ENCODE measurements at regions not wholly inside any gene's neighbourhood (a gene's known extent, or its start where the extent isn't known, plus 50 kb on each side); places are given as distances from the start of the nearest gene placed in this dataset.

DNA sequence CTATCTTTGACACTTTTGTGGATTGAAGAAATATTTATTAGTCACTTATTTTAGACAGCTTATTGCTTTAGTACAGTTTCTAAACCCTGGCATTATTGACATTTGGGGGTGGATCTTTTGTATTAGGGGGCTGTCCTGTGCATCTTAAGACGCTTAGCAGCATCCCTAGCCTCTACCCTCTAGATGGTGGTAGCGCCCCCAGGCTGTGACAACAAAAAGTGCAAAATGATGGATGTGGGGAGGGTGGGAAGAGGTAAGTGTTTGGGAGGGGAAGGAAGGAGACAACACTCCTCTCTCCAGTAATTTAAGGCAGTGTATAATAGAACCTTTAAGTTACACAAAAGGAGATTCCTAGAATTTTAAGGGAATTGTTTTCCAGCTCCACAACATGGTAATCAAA, 1210.6 kb downstream of the C4orf33 start:
- no peaks in the 10 kb centered on the region for H3K9me2 ChIP-seq (ENCODE audit: insufficient read depth, low read length)
- H3K79me2 ChIP-seq (replicated peaks; ENCODE audit: insufficient read depth, low read length) = no peaks in the 10 kb centered on the region
- H3K9me3 ChIP-seq (ENCODE audit: low read length) = no peaks in the 10 kb centered on the region
- H3K9ac ChIP-seq (ENCODE audit: low read length) = no peak overlapping the region
- no peak overlapping the region for H3K4me3 ChIP-seq (ENCODE audit: low read length)
- H3K4me2 ChIP-seq (ENCODE audit: low read length) = no peak overlapping the region
- no peak overlapping the region for H3K27ac ChIP-seq (ENCODE audit: low read length)
- H3F3A ChIP-seq (ENCODE audit: insufficient read depth, low read length, poor library complexity, severe bottlenecking) = no peaks in the 10 kb centered on the region
- H2AFZ ChIP-seq (ENCODE audit: low read depth, low read length) = no peak overlapping the region
- no peaks in the 10 kb centered on the region for H4K20me1 ChIP-seq (ENCODE audit: insufficient read depth)
- TF ChIP-seq RAD21 (conservative IDR thresholded peaks at IDR 0.05) (no peak), TAF1 (IDR thresholded peaks at IDR 0.05; ENCODE audit: low read depth) (no peak), SMC3 (conservative IDR thresholded peaks at IDR 0.05; ENCODE audit: poor library complexity) (no peak), MXI1 (conservative IDR thresholded peaks at IDR 0.05; ENCODE audit: poor library complexity, severe bottlenecking) (no peak), POLR2AphosphoS5 (IDR thresholded peaks at IDR 0.05) (no peak), EP300 (conservative IDR thresholded peaks at IDR 0.05; ENCODE audit: poor library complexity, severe bottlenecking) (no peak), EZH2 (IDR thresholded peaks at IDR 0.05; ENCODE audit: borderline replicate concordance, insufficient read depth, low read length, poor library complexity, severe bottlenecking) (no peak)
- TF ChIP-seq, protein P1, sequence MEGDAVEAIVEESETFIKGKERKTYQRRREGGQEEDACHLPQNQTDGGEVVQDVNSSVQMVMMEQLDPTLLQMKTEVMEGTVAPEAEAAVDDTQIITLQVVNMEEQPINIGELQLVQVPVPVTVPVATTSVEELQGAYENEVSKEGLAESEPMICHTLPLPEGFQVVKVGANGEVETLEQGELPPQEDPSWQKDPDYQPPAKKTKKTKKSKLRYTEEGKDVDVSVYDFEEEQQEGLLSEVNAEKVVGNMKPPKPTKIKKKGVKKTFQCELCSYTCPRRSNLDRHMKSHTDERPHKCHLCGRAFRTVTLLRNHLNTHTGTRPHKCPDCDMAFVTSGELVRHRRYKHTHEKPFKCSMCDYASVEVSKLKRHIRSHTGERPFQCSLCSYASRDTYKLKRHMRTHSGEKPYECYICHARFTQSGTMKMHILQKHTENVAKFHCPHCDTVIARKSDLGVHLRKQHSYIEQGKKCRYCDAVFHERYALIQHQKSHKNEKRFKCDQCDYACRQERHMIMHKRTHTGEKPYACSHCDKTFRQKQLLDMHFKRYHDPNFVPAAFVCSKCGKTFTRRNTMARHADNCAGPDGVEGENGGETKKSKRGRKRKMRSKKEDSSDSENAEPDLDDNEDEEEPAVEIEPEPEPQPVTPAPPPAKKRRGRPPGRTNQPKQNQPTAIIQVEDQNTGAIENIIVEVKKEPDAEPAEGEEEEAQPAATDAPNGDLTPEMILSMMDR (IDR thresholded peaks at IDR 0.05; ENCODE audit: poor library complexity, severe bottlenecking) = no peak
- TF ChIP-seq, protein P2, sequence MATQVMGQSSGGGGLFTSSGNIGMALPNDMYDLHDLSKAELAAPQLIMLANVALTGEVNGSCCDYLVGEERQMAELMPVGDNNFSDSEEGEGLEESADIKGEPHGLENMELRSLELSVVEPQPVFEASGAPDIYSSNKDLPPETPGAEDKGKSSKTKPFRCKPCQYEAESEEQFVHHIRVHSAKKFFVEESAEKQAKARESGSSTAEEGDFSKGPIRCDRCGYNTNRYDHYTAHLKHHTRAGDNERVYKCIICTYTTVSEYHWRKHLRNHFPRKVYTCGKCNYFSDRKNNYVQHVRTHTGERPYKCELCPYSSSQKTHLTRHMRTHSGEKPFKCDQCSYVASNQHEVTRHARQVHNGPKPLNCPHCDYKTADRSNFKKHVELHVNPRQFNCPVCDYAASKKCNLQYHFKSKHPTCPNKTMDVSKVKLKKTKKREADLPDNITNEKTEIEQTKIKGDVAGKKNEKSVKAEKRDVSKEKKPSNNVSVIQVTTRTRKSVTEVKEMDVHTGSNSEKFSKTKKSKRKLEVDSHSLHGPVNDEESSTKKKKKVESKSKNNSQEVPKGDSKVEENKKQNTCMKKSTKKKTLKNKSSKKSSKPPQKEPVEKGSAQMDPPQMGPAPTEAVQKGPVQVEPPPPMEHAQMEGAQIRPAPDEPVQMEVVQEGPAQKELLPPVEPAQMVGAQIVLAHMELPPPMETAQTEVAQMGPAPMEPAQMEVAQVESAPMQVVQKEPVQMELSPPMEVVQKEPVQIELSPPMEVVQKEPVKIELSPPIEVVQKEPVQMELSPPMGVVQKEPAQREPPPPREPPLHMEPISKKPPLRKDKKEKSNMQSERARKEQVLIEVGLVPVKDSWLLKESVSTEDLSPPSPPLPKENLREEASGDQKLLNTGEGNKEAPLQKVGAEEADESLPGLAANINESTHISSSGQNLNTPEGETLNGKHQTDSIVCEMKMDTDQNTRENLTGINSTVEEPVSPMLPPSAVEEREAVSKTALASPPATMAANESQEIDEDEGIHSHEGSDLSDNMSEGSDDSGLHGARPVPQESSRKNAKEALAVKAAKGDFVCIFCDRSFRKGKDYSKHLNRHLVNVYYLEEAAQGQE (IDR thresholded peaks at IDR 0.05; ENCODE audit: borderline replicate concordance) = no peak
- H3K36me3 ChIP-seq (ENCODE audit: insufficient read depth, low read length) = no peaks in the 10 kb centered on the region
- H3K27me3 ChIP-seq (ENCODE audit: insufficient read depth, low read depth, low read length) = no peaks in the 10 kb centered on the region

DNA sequence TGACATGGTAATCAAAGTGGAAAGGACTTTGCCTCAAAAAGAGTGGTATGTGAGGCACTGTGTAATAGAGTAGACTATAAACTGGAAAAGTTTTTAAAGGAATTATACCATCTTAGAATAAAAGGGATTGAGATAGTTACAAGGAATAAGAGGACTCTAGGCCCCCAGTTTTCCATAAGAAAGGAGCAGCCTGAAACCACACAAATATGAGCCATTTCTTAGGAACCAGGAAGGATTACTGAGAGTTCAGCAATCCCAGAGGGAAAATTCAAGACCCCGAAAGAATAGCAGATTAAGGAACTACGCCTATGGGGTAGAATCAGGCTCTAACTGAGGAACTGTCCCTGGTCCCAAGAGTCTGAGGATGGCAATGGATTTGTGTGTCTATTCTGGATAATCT, 1213.3 kb downstream of the C4orf33 start:
- H3K27ac ChIP-seq (ENCODE audit: low read length) = no peak overlapping the region
- H3K4me3 ChIP-seq (ENCODE audit: low read length) = no peak overlapping the region
- H3K36me3 ChIP-seq (ENCODE audit: insufficient read depth, low read length) = no peaks in the 10 kb centered on the region
- TF ChIP-seq POLR2AphosphoS5 (IDR thresholded peaks at IDR 0.05) = no peak
- TF ChIP-seq, protein P2 (IDR thresholded peaks at IDR 0.05; ENCODE audit: borderline replicate concordance) = no peak
- no peak for TF ChIP-seq MXI1 (conservative IDR thresholded peaks at IDR 0.05; ENCODE audit: poor library complexity, severe bottlenecking)
- no peak for TF ChIP-seq RAD21 (conservative IDR thresholded peaks at IDR 0.05)
- TF ChIP-seq TAF1 (IDR thresholded peaks at IDR 0.05; ENCODE audit: low read depth) = no peak
- no peaks in the 10 kb centered on the region for H3F3A ChIP-seq (ENCODE audit: insufficient read depth, low read length, poor library complexity, severe bottlenecking)
- no peak overlapping the region for H3K4me2 ChIP-seq (ENCODE audit: low read length)
- no peaks in the 10 kb centered on the region for H3K9me2 ChIP-seq (ENCODE audit: insufficient read depth, low read length)
- no peak overlapping the region for H2AFZ ChIP-seq (ENCODE audit: low read depth, low read length)
- H3K27me3 ChIP-seq (ENCODE audit: insufficient read depth, low read depth, low read length) = no peaks in the 10 kb centered on the region
- H3K9me3 ChIP-seq (ENCODE audit: low read length) = no peaks in the 10 kb centered on the region
- no peaks in the 10 kb centered on the region for H3K79me2 ChIP-seq (replicated peaks; ENCODE audit: insufficient read depth, low read length)
- no peak overlapping the region for H3K9ac ChIP-seq (ENCODE audit: low read length)
- no peaks in the 10 kb centered on the region for H4K20me1 ChIP-seq (ENCODE audit: insufficient read depth)

All from neural cell (in vitro differentiated cells).